ENCODE measurements at regions not wholly inside any gene's neighbourhood (a gene's known extent, or its start where the extent isn't known, plus 50 kb on each side); places are given as distances from the start of the nearest gene placed in this dataset.

GRCh38 chr1:56359056-56359455 lies 220.3 kb downstream of the PLPP3 start:
- no peak overlapping the region for H3K4me3 ChIP-seq (ENCODE audit: low read depth, low read length)
- no peak for TF ChIP-seq CTCF (IDR thresholded peaks at IDR 0.05; ENCODE audit: borderline replicate concordance, insufficient read depth, low read depth, low read length)

- no peak overlapping the region for H3K4me3 ChIP-seq (ENCODE audit: low read depth, low read length)
- TF ChIP-seq CTCF (IDR thresholded peaks at IDR 0.05; ENCODE audit: borderline replicate concordance, insufficient read depth, low read depth, low read length): no peak
Measured at GRCh38 chr1:56357927-56358690, 221.3 kb downstream of the PLPP3 start.

DNA sequence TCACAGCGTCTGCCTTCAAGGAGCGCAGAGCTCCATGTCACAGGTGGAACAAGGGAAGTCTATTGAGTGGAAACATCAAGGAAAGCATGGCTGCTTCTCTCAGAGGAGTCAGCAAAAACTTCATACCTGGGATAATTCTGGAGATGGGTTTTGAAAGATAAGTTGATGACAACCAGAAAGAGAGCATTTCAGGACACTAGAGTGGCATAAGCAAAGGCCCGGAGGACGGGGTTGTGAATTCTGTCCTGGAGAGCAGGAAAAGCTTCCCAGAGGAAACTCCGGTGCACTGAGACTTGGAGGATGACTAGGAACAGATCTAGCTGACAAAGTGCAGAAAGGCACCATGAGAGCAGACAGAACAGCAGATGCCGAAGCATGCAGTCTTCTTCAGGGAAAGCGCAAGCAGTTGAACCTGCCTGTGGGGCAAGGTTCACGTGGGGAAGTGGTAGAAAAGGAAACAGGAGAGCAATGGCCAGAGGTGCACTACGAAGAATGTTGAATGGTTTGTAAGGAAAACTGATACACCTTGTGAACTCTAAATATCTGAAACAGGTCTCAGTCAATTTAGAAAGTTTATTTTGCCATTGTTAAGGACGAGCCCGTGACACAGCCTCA lies 222.9 kb downstream of the PLPP3 start:
- TF ChIP-seq CTCF (IDR thresholded peaks at IDR 0.05; ENCODE audit: borderline replicate concordance, insufficient read depth, low read depth, low read length): no peak
- H3K4me3 ChIP-seq (ENCODE audit: low read depth, low read length): no peak overlapping the region

DNA sequence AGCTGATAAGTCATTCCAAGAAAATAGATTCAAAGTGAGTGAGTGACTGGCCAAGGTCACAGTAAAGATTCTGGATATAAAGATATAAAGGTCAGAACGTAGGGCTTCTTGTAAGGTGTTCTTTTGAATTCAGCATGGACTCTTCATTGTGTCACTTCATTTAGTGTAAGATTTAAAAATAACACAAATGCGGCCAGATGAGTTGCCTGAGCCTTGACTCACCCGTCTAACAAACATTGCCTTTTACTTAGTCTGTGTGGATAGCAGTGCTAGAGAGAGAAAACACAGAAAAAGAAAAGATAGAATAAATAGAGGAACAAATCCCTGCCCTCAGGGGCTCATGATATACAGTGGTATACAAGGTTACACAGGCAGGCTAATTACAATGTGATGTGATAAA lies 223.4 kb downstream of the PLPP3 start:
- TF ChIP-seq CTCF (IDR thresholded peaks at IDR 0.05; ENCODE audit: borderline replicate concordance, insufficient read depth, low read depth, low read length): no peak
- H3K4me3 ChIP-seq (ENCODE audit: low read depth, low read length): no peak overlapping the region

DNA sequence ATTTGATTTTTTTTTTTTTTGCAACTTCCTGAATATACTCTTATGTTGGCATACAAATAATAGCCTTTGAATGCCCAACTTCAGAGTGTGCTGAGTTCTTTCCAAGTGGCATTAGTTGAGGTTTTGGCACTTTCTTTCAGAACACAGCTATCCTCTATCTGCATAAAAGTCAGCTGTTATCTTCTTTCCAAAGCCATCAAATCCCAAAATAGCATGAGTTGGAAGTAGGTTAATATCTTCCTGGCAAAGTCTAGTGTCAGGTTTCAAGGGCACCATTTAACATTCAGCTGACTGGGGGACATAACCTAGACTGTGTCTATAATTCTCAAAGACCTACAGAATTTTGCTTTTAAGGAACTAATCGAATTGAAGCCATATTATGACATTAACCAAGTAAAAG lies 223.9 kb downstream of the PLPP3 start:
- TF ChIP-seq CTCF (IDR thresholded peaks at IDR 0.05; ENCODE audit: borderline replicate concordance, insufficient read depth, low read depth, low read length): no peak

GRCh38 chr1:56345831-56346230 lies 233.5 kb downstream of the PLPP3 start:
- H3K4me3 ChIP-seq (ENCODE audit: low read depth, low read length): no peak overlapping the region
- TF ChIP-seq CTCF (IDR thresholded peaks at IDR 0.05; ENCODE audit: borderline replicate concordance, insufficient read depth, low read depth, low read length): no peak

More for the DNA sequence above, 223.9 kb downstream of the PLPP3 start:
- H3K4me3 ChIP-seq (ENCODE audit: low read depth, low read length): no peak overlapping the region

DNA sequence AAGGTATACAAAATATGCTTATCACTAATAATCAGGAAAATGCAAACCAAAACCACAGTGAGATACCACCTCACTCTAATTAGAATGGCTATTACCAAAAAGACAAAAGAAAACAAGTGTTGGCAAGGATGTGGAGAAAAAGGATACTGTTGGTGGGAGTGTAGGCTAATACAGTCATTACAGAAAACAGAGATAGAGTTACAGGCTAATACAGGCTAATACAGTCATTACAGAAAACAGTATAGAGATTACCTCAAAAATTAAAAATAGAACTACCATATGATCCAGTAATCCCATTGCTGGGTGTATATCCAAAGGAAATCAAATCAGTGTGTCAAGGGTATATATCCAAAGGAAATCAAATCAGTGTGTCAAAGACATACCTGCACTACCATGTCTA lies 238.4 kb downstream of the PLPP3 start:
- no peak overlapping the region for H3K4me3 ChIP-seq (ENCODE audit: low read depth, low read length)
- no peak for TF ChIP-seq CTCF (IDR thresholded peaks at IDR 0.05; ENCODE audit: borderline replicate concordance, insufficient read depth, low read depth, low read length)

Data from GM12875 (cell line).